IMR-90 (cell line): ENCODE measurements at regions not wholly inside any gene's neighbourhood (a gene's known extent, or its start where the extent isn't known, plus 50 kb on each side); places are given as distances from the start of the nearest gene placed in this dataset.

Source experiments
- BHLHE40 ChIP-seq: fragments of 150-350 bp; IDR thresholded peaks from 2 replicates; pipeline ENCODE4 v1.6.1; 2016; ENCODE audit warnings: mild to moderate bottlenecking, low read depth, low read length
- CEBPB ChIP-seq: IDR thresholded peaks from 2 replicates; pipeline ENCODE4 v1.6.1; 2012; ENCODE audit warnings: low read depth, low read length, improper control_type of control experiment
- CTCF ChIP-seq: conservative IDR thresholded peaks from 2 replicates; pipeline ENCODE4 v1.5.1; 2012; ENCODE audit warnings: mild to moderate bottlenecking, low read depth, low read length, improper control_type of control experiment
- ELK1 ChIP-seq: fragments of 150-350 bp; IDR thresholded peaks from 2 replicates; pipeline ENCODE4 v1.6.1; 2016; ENCODE audit warnings: low read depth, mild to moderate bottlenecking, low read length, moderate library complexity, borderline replicate concordance
- MXI1 ChIP-seq: IDR thresholded peaks from 2 replicates; pipeline ENCODE4 v1.6.1; 2012; ENCODE audit warnings: low read depth, mild to moderate bottlenecking, low read length, moderate library complexity, borderline replicate concordance
- NFE2L2 ChIP-seq: fragments of 150-350 bp; IDR thresholded peaks from 2 replicates; pipeline ENCODE4 v1.6.1; 2016; ENCODE audit warnings: low read depth, mild to moderate bottlenecking, low read length
- POLR2A ChIP-seq: IDR thresholded peaks from 2 replicates; pipeline ENCODE4 v1.6.1; 2012; ENCODE audit warnings: mild to moderate bottlenecking, low read depth, low read length
- RAD21 ChIP-seq: IDR thresholded peaks from 2 replicates; pipeline ENCODE4 v1.6.1; 2012; ENCODE audit warnings: low read length, improper control_type of control experiment
- RCOR1 ChIP-seq: IDR thresholded peaks from 2 replicates; pipeline ENCODE4 v1.6.1; 2012; ENCODE audit warnings: mild to moderate bottlenecking, low read length, improper control_type of control experiment; ENCODE audit not compliant: insufficient replicate concordance
- RFX5 ChIP-seq: IDR thresholded peaks from 2 replicates; pipeline ENCODE4 v1.8.0; 2012; ENCODE audit warnings: low read depth, mild to moderate bottlenecking, low read length, moderate library complexity
- SMC3 ChIP-seq: fragments of 150-350 bp; IDR thresholded peaks from 2 replicates; pipeline ENCODE4 v1.6.1; 2016; ENCODE audit warnings: low read depth, mild to moderate bottlenecking, antibody characterized with exemption, low read length, moderate library complexity
- USF2 ChIP-seq: fragments of 150-350 bp; IDR thresholded peaks from 2 replicates; pipeline ENCODE4 v1.6.1; 2017; ENCODE audit warnings: mild to moderate bottlenecking, antibody characterized with exemption, low read length, low read depth

- TF ChIP-seq POLR2A (no peak), CTCF (no peak), RFX5 (no peak), NFE2L2 (no peak), RAD21 (no peak), USF2 (no peak), MXI1 (no peak), BHLHE40 (no peak), SMC3 (no peak), RCOR1 (no peak), CEBPB (no peak), ELK1 (no peak)
Measured at GRCh38 chr6:20328266-20328923, 73.3 kb upstream of the E2F3 start.
